Liver (tissue), 8 donors: ENCODE measurements at regions not wholly inside any gene's neighbourhood (a gene's known extent, or its start where the extent isn't known, plus 50 kb on each side); places are given as distances from the start of the nearest gene placed in this dataset.

Experiments
- DNase-seq: peaks from one replicate; pipeline ENCODE4 v3.0.0-alpha.2; 2017; ENCODE audit warnings: low spot score
- H3K27ac ChIP-seq, 2 donors: one replicate each; pipeline ENCODE4 v1.7.0; 2013; ENCODE audit warnings: inconsistent platforms in 2 of 2, low read length in 2 of 2, control low read depth in 1 of 2, low read depth in 1 of 2, mild to moderate bottlenecking in 1 of 2
- H3K27me3 ChIP-seq, 4 donors: one replicate each; pipeline versions ENCODE4 v1.6.1 to v1.7.0; 2013; ENCODE audit warnings: low read length in 3 of 4, inconsistent platforms in 1 of 4, mild to moderate bottlenecking in 1 of 4, moderate library complexity in 1 of 4; ENCODE audit not compliant: control insufficient read depth in 4 of 4, insufficient read depth in 4 of 4
- H3K36me3 ChIP-seq, 4 donors: one replicate each; pipeline versions ENCODE4 v1.6.1 to v1.7.0; 2013; ENCODE audit warnings: low read length in 3 of 4, mild to moderate bottlenecking in 3 of 4, low read depth in 1 of 4, moderate library complexity in 1 of 4; ENCODE audit not compliant: control insufficient read depth in 4 of 4, insufficient read depth in 3 of 4
- H3K4me1 ChIP-seq, 4 donors: one replicate each; pipeline versions ENCODE4 v1.6.1 to v1.7.0; 2013; ENCODE audit warnings: low read length in 3 of 4, mild to moderate bottlenecking in 3 of 4, moderate library complexity in 1 of 4; ENCODE audit not compliant: control insufficient read depth in 4 of 4, insufficient read depth in 4 of 4
- H3K4me3 ChIP-seq, 3 donors: one replicate each; pipeline versions ENCODE4 v1.6.1 to v1.7.0; 2013; ENCODE audit warnings: low read length in 3 of 3, control low read depth in 1 of 3, low read depth in 1 of 3, mild to moderate bottlenecking in 1 of 3
- H3K9ac ChIP-seq, 2 donors: one replicate each; pipeline ENCODE4 v1.7.0; 2013; ENCODE audit warnings: low read length in 2 of 2, mild to moderate bottlenecking in 2 of 2, moderate library complexity in 2 of 2, control low read depth in 1 of 2, low read depth in 1 of 2
- H3K9me3 ChIP-seq, 4 donors: one replicate each; pipeline versions ENCODE4 v1.6.1 to v1.7.0; 2013; ENCODE audit warnings: low read length in 3 of 4; ENCODE audit not compliant: control insufficient read depth in 4 of 4
- EGR1 ChIP-seq, 2 donors: IDR thresholded peaks; 2 replicates each; pipeline ENCODE4 v1.6.1; 2016 to 2018; ENCODE audit warnings: antibody characterized with exemption in 2 of 2, low read depth in 2 of 2
- FOXA1 ChIP-seq: IDR thresholded peaks from 2 replicates; pipeline ENCODE4 v1.6.1; 2016; ENCODE audit warnings: antibody characterized with exemption
- FOXA2 ChIP-seq: IDR thresholded peaks from 2 replicates; pipeline ENCODE4 v1.6.1; 2016; ENCODE audit warnings: antibody characterized with exemption
- GABPA ChIP-seq, 2 donors: IDR thresholded peaks in 1 of 2; conservative IDR thresholded peaks in 1 of 2; 2 replicates each; pipeline ENCODE4 v1.6.1; 2016; ENCODE audit warnings: antibody characterized with exemption in 2 of 2, mild to moderate bottlenecking in 1 of 2, moderate library complexity in 1 of 2
- HNF4G ChIP-seq: IDR thresholded peaks from 2 replicates; pipeline ENCODE4 v1.6.1; 2016; ENCODE audit warnings: antibody characterized with exemption
- JUND ChIP-seq, 2 donors: IDR thresholded peaks; 2 replicates each; pipeline ENCODE4 v1.6.1; 2016; ENCODE audit warnings: antibody characterized with exemption in 2 of 2
- NR2F2 ChIP-seq: IDR thresholded peaks from 2 replicates; pipeline ENCODE4 v1.6.1; 2016; ENCODE audit warnings: antibody characterized with exemption
- RAD21 ChIP-seq, 2 donors: IDR thresholded peaks; 2 replicates each; pipeline ENCODE4 v1.6.1; 2016; ENCODE audit warnings: antibody characterized with exemption in 2 of 2, mild to moderate bottlenecking in 2 of 2
- RXRA ChIP-seq, 2 donors: IDR thresholded peaks; 2 replicates each; pipeline ENCODE4 v1.6.1; 2017 to 2018; ENCODE audit warnings: antibody characterized with exemption in 2 of 2, mild to moderate bottlenecking in 1 of 2
- SP1 ChIP-seq: IDR thresholded peaks from 2 replicates; pipeline ENCODE4 v1.6.1; 2018; ENCODE audit warnings: antibody characterized with exemption, mild to moderate bottlenecking
- TAF1 ChIP-seq: conservative IDR thresholded peaks from 2 replicates; pipeline ENCODE4 v1.6.1; 2016; ENCODE audit warnings: antibody characterized with exemption, mild to moderate bottlenecking
- YY1 ChIP-seq: IDR thresholded peaks from 2 replicates; pipeline ENCODE4 v1.6.1; 2016; ENCODE audit warnings: antibody characterized with exemption, mild to moderate bottlenecking
- WGBS: extraction: QIAGEN DNeasy Blood & Tissue Kit; methylation state at CpG from one replicate; pipeline ENCODE4 v1.1.7; 2013; 5-methylcytosine and 5-hydroxymethylcytosine counted together
- TF ChIP-seq, protein P1 (sequence below): fragments of 150-350 bp; IDR thresholded peaks from 2 replicates; pipeline ENCODE4 v1.5.1; 2017; ENCODE audit warnings: improper control_type of control experiment, low read depth, low read length; ENCODE audit not compliant: missing input control
- TF ChIP-seq, protein P2 (sequence below): IDR thresholded peaks from 2 replicates; pipeline ENCODE4 v1.6.1; 2016; ENCODE audit warnings: antibody characterized with exemption
- TF ChIP-seq, protein P3 (sequence below): IDR thresholded peaks from 2 replicates; pipeline ENCODE4 v1.6.1; 2016; ENCODE audit warnings: antibody characterized with exemption, mild to moderate bottlenecking
- TF ChIP-seq, protein P4 (sequence below): IDR thresholded peaks from 2 replicates; pipeline ENCODE4 v1.6.1; 2016; ENCODE audit warnings: antibody characterized with exemption
- donor health status: healthy.
- donor health status: healthy.
- donor health status: healthy.
- donor health status: healthy.
- donor health status: healthy.

DNA sequence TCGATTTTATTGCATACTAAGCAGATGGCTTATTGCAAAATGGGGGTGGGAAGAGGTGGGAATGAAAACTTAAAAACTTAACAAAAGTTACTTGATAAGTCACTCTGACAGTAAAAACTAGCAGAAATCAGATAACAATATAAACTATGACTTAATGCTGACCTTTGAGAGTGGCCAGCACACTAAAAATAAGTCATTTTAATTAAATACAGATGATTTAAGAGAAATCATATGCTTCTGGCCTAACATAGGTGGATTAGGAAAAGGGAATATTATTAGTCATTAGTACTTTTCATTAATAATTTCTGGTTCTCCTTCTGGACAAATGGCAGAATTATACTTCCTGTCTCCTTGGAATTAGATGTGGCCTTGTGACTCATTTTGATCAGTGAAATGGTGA, 756.7 kb downstream of the PCDH19 start (continued):
- no peak for TF ChIP-seq FOXA1

DNA sequence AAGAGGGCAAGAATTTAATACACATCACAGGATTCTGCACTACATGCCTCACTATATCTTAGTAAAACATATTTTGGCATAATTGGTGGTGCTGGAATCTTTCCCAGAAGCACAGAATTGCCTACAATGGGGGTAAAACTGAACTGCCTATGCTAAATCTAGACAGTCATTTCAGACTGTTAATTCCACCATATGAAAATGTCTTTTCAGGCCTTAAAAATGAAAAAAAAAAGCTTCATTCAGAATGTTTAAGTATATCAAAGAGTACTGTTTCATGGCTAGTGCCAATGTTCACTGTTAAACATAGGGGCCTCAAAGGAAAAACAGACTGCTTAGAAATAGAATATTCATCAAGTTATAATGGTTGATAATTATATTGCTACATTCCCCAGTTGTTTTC, 797.0 kb downstream of the PCDH19 start:
- Histone ChIP-seq H3K4me3 (no peak overlapping the region), H3K9me3 (no peaks in the 10 kb centered on the region), H3K36me3 (no peaks in the 10 kb centered on the region), H3K27me3 (no peaks in the 10 kb centered on the region), H3K9ac (no peak overlapping the region), H3K27ac (no peak overlapping the region), H3K4me1 (no peaks in the 10 kb centered on the region)
- no peak for DNase-seq
- TF ChIP-seq TAF1 (no peak), GABPA (IDR thresholded peaks at IDR 0.05 in 1 of 2, conservative IDR thresholded peaks at IDR 0.05 in 1 of 2) (no peak), EGR1 (IDR thresholded peaks at IDR 0.05; ENCODE audit: low read depth in 2 of 2) (no peak), SP1 (no peak), HNF4G (no peak), JUND (IDR thresholded peaks at IDR 0.05) (no peak), FOXA2 (no peak), FOXA1 (no peak), RAD21 (IDR thresholded peaks at IDR 0.05) (no peak), YY1 (no peak), NR2F2 (no peak), RXRA (IDR thresholded peaks at IDR 0.05) (no peak)
- TF ChIP-seq, protein P1, sequence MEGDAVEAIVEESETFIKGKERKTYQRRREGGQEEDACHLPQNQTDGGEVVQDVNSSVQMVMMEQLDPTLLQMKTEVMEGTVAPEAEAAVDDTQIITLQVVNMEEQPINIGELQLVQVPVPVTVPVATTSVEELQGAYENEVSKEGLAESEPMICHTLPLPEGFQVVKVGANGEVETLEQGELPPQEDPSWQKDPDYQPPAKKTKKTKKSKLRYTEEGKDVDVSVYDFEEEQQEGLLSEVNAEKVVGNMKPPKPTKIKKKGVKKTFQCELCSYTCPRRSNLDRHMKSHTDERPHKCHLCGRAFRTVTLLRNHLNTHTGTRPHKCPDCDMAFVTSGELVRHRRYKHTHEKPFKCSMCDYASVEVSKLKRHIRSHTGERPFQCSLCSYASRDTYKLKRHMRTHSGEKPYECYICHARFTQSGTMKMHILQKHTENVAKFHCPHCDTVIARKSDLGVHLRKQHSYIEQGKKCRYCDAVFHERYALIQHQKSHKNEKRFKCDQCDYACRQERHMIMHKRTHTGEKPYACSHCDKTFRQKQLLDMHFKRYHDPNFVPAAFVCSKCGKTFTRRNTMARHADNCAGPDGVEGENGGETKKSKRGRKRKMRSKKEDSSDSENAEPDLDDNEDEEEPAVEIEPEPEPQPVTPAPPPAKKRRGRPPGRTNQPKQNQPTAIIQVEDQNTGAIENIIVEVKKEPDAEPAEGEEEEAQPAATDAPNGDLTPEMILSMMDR: no peak
- TF ChIP-seq, protein P2, sequence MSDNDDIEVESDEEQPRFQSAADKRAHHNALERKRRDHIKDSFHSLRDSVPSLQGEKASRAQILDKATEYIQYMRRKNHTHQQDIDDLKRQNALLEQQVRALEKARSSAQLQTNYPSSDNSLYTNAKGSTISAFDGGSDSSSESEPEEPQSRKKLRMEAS: no peak
- TF ChIP-seq, protein P3, sequence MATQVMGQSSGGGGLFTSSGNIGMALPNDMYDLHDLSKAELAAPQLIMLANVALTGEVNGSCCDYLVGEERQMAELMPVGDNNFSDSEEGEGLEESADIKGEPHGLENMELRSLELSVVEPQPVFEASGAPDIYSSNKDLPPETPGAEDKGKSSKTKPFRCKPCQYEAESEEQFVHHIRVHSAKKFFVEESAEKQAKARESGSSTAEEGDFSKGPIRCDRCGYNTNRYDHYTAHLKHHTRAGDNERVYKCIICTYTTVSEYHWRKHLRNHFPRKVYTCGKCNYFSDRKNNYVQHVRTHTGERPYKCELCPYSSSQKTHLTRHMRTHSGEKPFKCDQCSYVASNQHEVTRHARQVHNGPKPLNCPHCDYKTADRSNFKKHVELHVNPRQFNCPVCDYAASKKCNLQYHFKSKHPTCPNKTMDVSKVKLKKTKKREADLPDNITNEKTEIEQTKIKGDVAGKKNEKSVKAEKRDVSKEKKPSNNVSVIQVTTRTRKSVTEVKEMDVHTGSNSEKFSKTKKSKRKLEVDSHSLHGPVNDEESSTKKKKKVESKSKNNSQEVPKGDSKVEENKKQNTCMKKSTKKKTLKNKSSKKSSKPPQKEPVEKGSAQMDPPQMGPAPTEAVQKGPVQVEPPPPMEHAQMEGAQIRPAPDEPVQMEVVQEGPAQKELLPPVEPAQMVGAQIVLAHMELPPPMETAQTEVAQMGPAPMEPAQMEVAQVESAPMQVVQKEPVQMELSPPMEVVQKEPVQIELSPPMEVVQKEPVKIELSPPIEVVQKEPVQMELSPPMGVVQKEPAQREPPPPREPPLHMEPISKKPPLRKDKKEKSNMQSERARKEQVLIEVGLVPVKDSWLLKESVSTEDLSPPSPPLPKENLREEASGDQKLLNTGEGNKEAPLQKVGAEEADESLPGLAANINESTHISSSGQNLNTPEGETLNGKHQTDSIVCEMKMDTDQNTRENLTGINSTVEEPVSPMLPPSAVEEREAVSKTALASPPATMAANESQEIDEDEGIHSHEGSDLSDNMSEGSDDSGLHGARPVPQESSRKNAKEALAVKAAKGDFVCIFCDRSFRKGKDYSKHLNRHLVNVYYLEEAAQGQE: no peak
- TF ChIP-seq, protein P4, sequence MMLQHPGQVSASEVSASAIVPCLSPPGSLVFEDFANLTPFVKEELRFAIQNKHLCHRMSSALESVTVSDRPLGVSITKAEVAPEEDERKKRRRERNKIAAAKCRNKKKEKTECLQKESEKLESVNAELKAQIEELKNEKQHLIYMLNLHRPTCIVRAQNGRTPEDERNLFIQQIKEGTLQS: no peak

DNA sequence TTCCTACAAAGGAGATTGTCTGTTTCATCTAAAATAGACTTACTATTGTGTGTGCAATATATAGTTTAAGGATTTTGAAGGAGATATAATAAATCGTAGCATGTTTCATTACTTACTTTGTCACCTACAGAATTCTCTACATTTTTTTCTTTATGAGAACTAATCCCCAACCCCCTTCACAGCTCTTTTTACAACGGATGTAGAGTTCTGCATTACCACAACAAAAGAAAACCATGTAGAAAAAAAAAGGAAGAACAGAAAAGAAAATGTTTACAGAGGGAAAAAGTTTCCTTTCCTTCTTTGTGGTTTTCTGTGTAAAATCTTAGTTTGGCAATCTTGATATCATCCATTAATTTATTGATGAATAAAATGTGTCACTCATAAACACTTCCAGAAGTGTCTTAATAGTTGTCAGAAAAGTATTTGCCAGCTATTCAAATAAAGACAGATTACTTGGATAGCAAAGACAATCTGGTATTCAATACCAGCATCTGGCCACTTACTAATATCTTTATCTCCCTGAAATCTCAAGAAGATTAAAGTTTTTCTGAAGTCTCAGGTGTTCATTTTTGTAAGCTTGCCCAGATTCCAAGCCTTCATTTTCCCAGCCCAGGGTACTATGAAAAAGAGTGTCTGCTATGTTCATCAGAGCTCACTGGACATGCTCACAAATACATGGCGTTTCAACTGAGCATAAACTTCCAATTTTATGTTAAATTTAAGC, 806.8 kb downstream of the PCDH19 start:
- no peak for TF ChIP-seq RAD21 (IDR thresholded peaks at IDR 0.05)
- Histone ChIP-seq H3K9me3 (no peaks in the 10 kb centered on the region), H3K27me3 (no peaks in the 10 kb centered on the region), H3K27ac (no peak overlapping the region), H3K4me3 (no peak overlapping the region), H3K4me1 (no peaks in the 10 kb centered on the region), H3K9ac (no peak overlapping the region), H3K36me3 (no peaks in the 10 kb centered on the region)
- WGBS: 27% methylated on average over 3 of the region's 3 CpGs
- no peak for DNase-seq
